Neuronal stem cell (in vitro differentiated cells): ENCODE measurements at regions not wholly inside any gene's neighbourhood (a gene's known extent, or its start where the extent isn't known, plus 50 kb on each side); places are given as distances from the start of the nearest gene placed in this dataset.

Source experiments
- DNase-seq: peaks from one replicate; pipeline ENCODE4 v3.0.0-alpha.2; 2013; ENCODE audit warnings: low spot score
- H2AFZ ChIP-seq: one replicate; pipeline ENCODE4 v1.6.1; 2013; ENCODE audit warnings: mild to moderate bottlenecking, low read length, inconsistent platforms
- H2AK5ac ChIP-seq: 2 replicates; pipeline ENCODE4 v1.6.1; 2013; ENCODE audit warnings: low read depth, mild to moderate bottlenecking, inconsistent platforms, low read length, moderate library complexity, mixed read lengths
- H2BK120ac ChIP-seq: 2 replicates; pipeline ENCODE4 v1.6.1; 2013; ENCODE audit warnings: low read depth, mild to moderate bottlenecking, inconsistent platforms, low read length, moderate library complexity, mixed read lengths
- H2BK12ac ChIP-seq: one replicate; pipeline ENCODE4 v1.6.1; 2013; ENCODE audit warnings: low read length, inconsistent platforms
- H2BK15ac ChIP-seq: 2 replicates; pipeline ENCODE4 v1.6.1; 2013; ENCODE audit warnings: mild to moderate bottlenecking, low read length, inconsistent platforms, mixed read lengths
- H2BK5ac ChIP-seq: one replicate; pipeline ENCODE4 v1.6.1; 2013; ENCODE audit warnings: inconsistent platforms, mild to moderate bottlenecking, low read length, moderate library complexity
- H3K14ac ChIP-seq: one replicate; pipeline ENCODE4 v1.6.1; 2013; ENCODE audit warnings: low read length, inconsistent platforms
- H3K18ac ChIP-seq: 2 replicates; pipeline ENCODE4 v1.6.1; 2013; ENCODE audit warnings: low read length, inconsistent platforms
- H3K23ac ChIP-seq: 2 replicates; pipeline ENCODE4 v1.6.1; 2013; ENCODE audit warnings: low read depth, mild to moderate bottlenecking, mixed read lengths, low read length, inconsistent platforms; ENCODE audit not compliant: poor library complexity
- H3K27ac ChIP-seq: replicated peaks from 3 replicates; pipeline ENCODE4 v1.5.1; 2013; ENCODE audit warnings: low read length, inconsistent platforms
- H3K27me3 ChIP-seq, 3 experiments: 2 replicates each; pipeline ENCODE4 v1.6.1; 2013; ENCODE audit warnings: low read length in 3 of 3, mild to moderate bottlenecking in 2 of 3, inconsistent platforms in 1 of 3, low read depth in 1 of 3, mixed read lengths in 1 of 3, moderate library complexity in 1 of 3; ENCODE audit not compliant: control insufficient read depth in 3 of 3, insufficient read depth in 3 of 3
- H3K36me3 ChIP-seq, 2 donors: replicated peaks in 1 of 2; 2 replicates each; pipeline ENCODE4 v1.6.1; 2013; ENCODE audit warnings: low read length in 2 of 2; ENCODE audit not compliant: control insufficient read depth in 2 of 2, insufficient read depth in 2 of 2
- H3K4ac ChIP-seq: 2 replicates; pipeline ENCODE4 v1.6.1; 2013; ENCODE audit warnings: inconsistent platforms, mild to moderate bottlenecking, low read length, moderate library complexity
- H3K4me1 ChIP-seq, 2 donors: 1 replicate in 1 of 2; 2 replicates in 1 of 2; pipeline ENCODE4 v1.6.1; 2013; ENCODE audit warnings: low read length in 2 of 2, low read depth in 1 of 2; ENCODE audit not compliant: control insufficient read depth in 2 of 2, insufficient read depth in 1 of 2
- H3K4me2 ChIP-seq: one replicate; pipeline ENCODE4 v1.6.1; 2013; ENCODE audit warnings: mild to moderate bottlenecking, low read length, inconsistent platforms; ENCODE audit not compliant: insufficient read depth, poor library complexity, severe bottlenecking
- H3K4me3 ChIP-seq, 2 donors: 2 replicates each; pipeline ENCODE4 v1.5.1; 2013; ENCODE audit warnings: low read length in 2 of 2, mild to moderate bottlenecking in 2 of 2, inconsistent platforms in 1 of 2, moderate library complexity in 1 of 2
- H3K79me1 ChIP-seq: one replicate; pipeline ENCODE4 v1.6.1; 2013; ENCODE audit warnings: low read depth, mild to moderate bottlenecking, inconsistent platforms, low read length, moderate library complexity
- H3K9ac ChIP-seq: one replicate; pipeline ENCODE4 v1.6.1; 2013; ENCODE audit warnings: mild to moderate bottlenecking, low read depth, low read length, inconsistent platforms; ENCODE audit not compliant: poor library complexity
- H3K9me3 ChIP-seq, 2 donors: replicated peaks in 1 of 2; 2 replicates each; pipeline versions ENCODE3 to v1.6.1; 2013; ENCODE audit warnings: low read length in 2 of 2, mild to moderate bottlenecking in 2 of 2, inconsistent platforms in 1 of 2, low read depth in 1 of 2, mixed read lengths in 1 of 2, moderate library complexity in 1 of 2; ENCODE audit not compliant: control insufficient read depth in 2 of 2, insufficient read depth in 1 of 2
- H4K8ac ChIP-seq: one replicate; pipeline ENCODE4 v1.6.1; 2013; ENCODE audit warnings: low read depth, mild to moderate bottlenecking, inconsistent platforms, low read length, moderate library complexity
- H4K91ac ChIP-seq: one replicate; pipeline ENCODE4 v1.6.1; 2013; ENCODE audit warnings: low read length, low read depth, mild to moderate bottlenecking, inconsistent platforms; ENCODE audit not compliant: poor library complexity
- WGBS, 2 donors: extraction: QIAGEN DNeasy Blood & Tissue Kit; methylation state at CpG; one replicate each; pipeline ENCODE4 v1.1.7; 2013; ENCODE audit warnings: missing lambda C conversion rate in 2 of 2, mixed read lengths in 1 of 2; ENCODE audit not compliant: insufficient read length in 2 of 2, insufficient replicate concordance in 1 of 2; ENCODE audit errors: extremely low coverage in 2 of 2; 5-methylcytosine and 5-hydroxymethylcytosine counted together

DNA sequence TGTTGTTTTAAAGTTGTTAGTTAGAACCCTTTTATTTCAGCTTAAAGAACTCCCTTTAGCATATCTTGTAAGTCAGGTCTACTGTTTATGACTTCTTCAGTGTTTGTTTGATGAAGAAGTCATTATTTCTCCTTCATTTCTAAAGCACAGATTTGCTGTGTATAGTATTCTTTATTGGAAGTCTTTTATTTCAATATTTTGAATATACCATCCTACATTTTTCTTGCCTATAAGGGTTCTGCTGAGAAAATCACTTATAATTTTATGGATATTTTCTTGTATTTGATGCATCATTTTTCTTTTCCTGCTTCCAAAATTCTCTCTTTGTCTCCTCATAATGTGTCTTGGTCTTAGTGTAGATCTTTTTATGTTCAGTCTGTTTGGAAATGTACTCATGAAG, 134.5 kb downstream of the CPXCR1 start:
- Histone ChIP-seq H3K4me1 (no peaks in the 10 kb centered on the region), H2AFZ (no peak overlapping the region), H2BK120ac (no peak overlapping the region), H3K36me3 (no peaks in the 10 kb centered on the region), H2BK15ac (no peak overlapping the region), H3K9ac (no peak overlapping the region), H4K91ac (no peak overlapping the region), H3K79me1 (no peaks in the 10 kb centered on the region), H2AK5ac (no peak overlapping the region), H2BK5ac (no peak overlapping the region), H3K23ac (no peak overlapping the region), H3K18ac (no peak overlapping the region), H4K8ac (no peak overlapping the region), H3K4me2 (no peak overlapping the region), H3K14ac (no peak overlapping the region), H3K27me3 (no peaks in the 10 kb centered on the region), H3K4ac (no peak overlapping the region), H3K4me3 (no peak overlapping the region), H3K27ac (no peak overlapping the region), H2BK12ac (no peak overlapping the region), H3K9me3 (no peaks in the 10 kb centered on the region)
- no peak for DNase-seq

DNA sequence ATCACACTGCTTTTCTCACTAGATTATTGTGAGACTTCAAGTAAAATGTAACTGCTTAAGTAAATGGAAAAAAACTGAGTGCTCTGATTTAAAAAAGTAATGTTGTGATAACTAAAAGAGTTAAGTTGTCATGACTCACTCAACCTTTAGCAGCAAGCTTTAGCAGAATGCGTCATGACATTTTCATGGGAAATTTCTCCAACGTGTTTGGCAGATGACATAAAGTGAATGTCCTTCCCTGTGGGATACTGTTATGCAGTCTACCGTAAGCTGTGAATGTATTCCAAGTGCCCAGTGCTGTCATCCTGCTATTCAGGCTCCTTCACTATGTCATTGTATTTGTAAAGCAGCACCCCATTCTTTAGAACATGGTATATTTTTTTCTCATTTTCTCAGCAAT, 136.2 kb downstream of the CPXCR1 start:
- DNase-seq = no peak
- no peak overlapping the region for H4K8ac ChIP-seq
- H3K79me1 ChIP-seq = no peaks in the 10 kb centered on the region
- H2BK120ac ChIP-seq = no peak overlapping the region
- no peak overlapping the region for H3K14ac ChIP-seq
- no peaks in the 10 kb centered on the region for H3K4me1 ChIP-seq
- no peaks in the 10 kb centered on the region for H3K9me3 ChIP-seq
- H3K18ac ChIP-seq = no peak overlapping the region
- H3K4me3 ChIP-seq = no peak overlapping the region
- H2AFZ ChIP-seq = no peak overlapping the region
- no peak overlapping the region for H2BK15ac ChIP-seq
- no peak overlapping the region for H3K9ac ChIP-seq
- no peak overlapping the region for H3K4me2 ChIP-seq
- no CpG with 5 or more reads among the region's 3 CpGs for WGBS, 2 donors
- H4K91ac ChIP-seq = no peak overlapping the region
- H3K4ac ChIP-seq = no peak overlapping the region
- no peak overlapping the region for H2AK5ac ChIP-seq
- no peaks in the 10 kb centered on the region for H3K27me3 ChIP-seq
- no peak overlapping the region for H3K23ac ChIP-seq
- H2BK12ac ChIP-seq = no peak overlapping the region
- H3K27ac ChIP-seq = no peak overlapping the region
- no peaks in the 10 kb centered on the region for H3K36me3 ChIP-seq
- no peak overlapping the region for H2BK5ac ChIP-seq

DNA sequence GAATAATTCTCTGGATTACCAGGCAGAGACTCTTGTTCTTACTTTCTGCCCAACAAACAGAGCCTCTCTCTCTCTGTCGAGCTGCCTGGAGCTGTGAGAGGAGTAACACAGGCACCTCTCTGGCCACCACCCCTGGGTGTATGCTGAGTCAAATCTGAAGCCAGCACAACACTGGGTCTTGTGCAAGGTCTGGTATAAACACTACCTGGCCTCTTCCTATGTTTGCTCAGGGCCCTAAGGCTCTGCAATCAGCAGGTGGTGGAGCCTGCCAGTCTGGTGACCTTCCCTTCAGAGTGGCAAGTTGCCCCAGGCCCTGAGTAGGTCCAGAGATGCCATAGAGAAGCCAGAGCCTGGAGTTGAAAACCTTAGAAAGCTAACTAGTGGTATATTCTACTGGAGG, 139.9 kb downstream of the CPXCR1 start:
- no peak overlapping the region for H2BK12ac ChIP-seq
- H3K27me3 ChIP-seq = no peaks in the 10 kb centered on the region
- no peak overlapping the region for H3K4me2 ChIP-seq
- no peak overlapping the region for H3K4ac ChIP-seq
- no peak overlapping the region for H3K18ac ChIP-seq
- no peak overlapping the region for H3K23ac ChIP-seq
- H3K4me3 ChIP-seq = no peak overlapping the region
- no peak overlapping the region for H3K14ac ChIP-seq
- H3K27ac ChIP-seq = no peak overlapping the region
- H3K9me3 ChIP-seq = no peaks in the 10 kb centered on the region
- no peak overlapping the region for H2AFZ ChIP-seq
- no peak overlapping the region for H2BK15ac ChIP-seq
- H3K9ac ChIP-seq = no peak overlapping the region
- no peaks in the 10 kb centered on the region for H3K79me1 ChIP-seq
- H2AK5ac ChIP-seq = no peak overlapping the region
- no peak overlapping the region for H4K91ac ChIP-seq
- no CpG with 5 or more reads among the region's 1 CpG for WGBS, 2 donors
- H2BK5ac ChIP-seq = no peak overlapping the region
- H4K8ac ChIP-seq = no peak overlapping the region
- no peaks in the 10 kb centered on the region for H3K36me3 ChIP-seq
- no peak overlapping the region for H2BK120ac ChIP-seq
- H3K4me1 ChIP-seq = no peaks in the 10 kb centered on the region
- no peak for DNase-seq

DNA sequence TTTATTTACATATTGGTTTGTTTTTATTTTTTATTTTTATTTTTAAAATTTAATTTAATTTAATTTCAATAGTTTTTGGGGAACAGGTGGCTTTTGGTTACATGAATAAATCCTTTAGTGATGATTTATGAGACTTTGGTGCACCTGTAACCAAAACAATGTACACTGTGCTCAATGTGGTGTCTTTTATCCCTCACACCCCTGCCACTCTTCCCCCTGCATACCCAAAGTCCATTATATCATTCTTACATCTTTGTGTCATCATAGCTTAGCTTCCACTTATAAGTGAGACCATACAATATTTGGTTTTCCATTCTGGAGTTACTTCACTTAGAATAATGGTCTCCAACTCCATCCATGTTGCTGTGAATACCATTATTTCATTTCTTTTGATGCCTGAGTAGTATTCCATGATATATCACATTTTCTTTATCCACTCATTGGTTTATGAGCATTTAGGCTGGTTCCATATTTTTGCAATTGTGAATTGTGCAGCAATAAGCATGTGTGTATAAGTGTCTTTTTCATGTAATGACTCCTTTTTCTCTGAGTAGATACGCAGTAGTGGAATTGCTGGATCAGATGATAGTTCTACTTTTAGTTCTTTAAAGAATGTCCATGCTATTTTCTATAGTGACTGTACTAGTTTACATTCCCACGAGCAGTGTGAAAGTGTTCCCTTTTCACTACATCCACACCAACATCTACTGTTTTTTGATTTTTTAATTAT, 157.1 kb downstream of the CPXCR1 start:
- DNase-seq = no peak
- Histone ChIP-seq H3K23ac (no peak overlapping the region), H2AK5ac (no peak overlapping the region), H3K4me3 (no peak overlapping the region), H3K27ac (no peak overlapping the region), H3K36me3 (no peaks in the 10 kb centered on the region), H3K27me3 (no peaks in the 10 kb centered on the region), H3K79me1 (no peaks in the 10 kb centered on the region), H2BK15ac (no peak overlapping the region), H3K9me3 (no peaks in the 10 kb centered on the region), H3K14ac (no peak overlapping the region), H3K9ac (no peak overlapping the region), H4K8ac (no peak overlapping the region), H2AFZ (no peak overlapping the region), H2BK5ac (no peak overlapping the region), H3K4me2 (no peak overlapping the region), H3K4me1 (no peaks in the 10 kb centered on the region), H3K4ac (no peak overlapping the region), H3K18ac (no peak overlapping the region), H2BK12ac (no peak overlapping the region), H2BK120ac (no peak overlapping the region), H4K91ac (no peak overlapping the region)
- WGBS, 2 donors = no CpG with 5 or more reads among the region's 2 CpGs
